UCSD-AML1 (cell line): ENCODE measurements at regions not wholly inside any gene's neighbourhood (a gene's known extent, or its start where the extent isn't known, plus 50 kb on each side); places are given as distances from the start of the nearest gene placed in this dataset.

Experiments used
- DNase-seq: peaks from one replicate; lab custom pipeline; 2025; ENCODE audit not compliant: unreplicated experiment; lab: John Stamatoyannopoulos, UW

GRCh38 chr20:51079488-51079887 lies 56.6 kb upstream of the KCNG1 start:
- no peak for DNase-seq

GRCh38 chr20:51077686-51078060 lies 54.8 kb upstream of the KCNG1 start:
- no peak for DNase-seq

DNA sequence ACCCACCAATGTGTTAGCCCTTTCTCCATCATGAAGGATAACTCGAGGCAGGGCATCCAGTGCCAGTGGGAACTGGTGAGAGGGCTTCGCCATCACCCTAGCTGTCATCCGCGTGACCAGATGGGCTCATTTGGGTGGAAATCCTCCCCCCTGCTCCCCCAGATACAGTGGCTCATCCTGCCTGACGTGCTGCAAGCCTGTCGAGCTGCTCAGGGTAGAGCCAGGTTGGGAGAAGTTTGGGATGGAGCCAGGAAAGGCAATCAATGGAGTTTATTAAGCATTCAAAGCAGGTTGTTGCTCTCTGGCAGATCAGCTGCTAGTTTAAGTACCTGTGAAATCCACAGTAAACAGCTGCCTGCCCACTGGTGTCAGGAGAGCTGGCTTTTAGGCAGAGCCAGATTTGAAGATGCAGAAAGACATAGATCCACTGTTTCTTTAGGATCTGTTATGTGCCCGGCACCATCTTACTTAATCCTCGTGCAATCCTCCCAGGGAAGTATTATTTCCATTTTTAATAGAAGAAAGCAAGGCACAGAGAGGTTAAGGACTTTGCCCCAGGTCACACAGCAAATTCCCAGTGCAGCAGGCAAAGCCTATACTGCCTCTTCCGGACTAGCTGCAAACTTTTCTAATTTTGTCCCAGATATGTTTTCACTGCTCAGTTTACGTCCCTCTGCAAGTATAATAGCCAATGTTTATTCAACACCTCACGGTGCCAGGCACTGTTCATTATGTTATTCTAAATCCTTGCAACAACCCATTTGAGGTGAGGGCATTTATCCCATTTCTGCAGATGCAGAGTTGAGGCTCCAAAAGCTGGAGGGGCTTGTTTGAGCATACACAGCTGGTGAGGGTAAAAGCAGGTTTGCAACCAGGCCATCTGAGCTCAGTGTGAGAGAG lies 54.1 kb upstream of the KCNG1 start:
- DNase-seq: no peak

DNA sequence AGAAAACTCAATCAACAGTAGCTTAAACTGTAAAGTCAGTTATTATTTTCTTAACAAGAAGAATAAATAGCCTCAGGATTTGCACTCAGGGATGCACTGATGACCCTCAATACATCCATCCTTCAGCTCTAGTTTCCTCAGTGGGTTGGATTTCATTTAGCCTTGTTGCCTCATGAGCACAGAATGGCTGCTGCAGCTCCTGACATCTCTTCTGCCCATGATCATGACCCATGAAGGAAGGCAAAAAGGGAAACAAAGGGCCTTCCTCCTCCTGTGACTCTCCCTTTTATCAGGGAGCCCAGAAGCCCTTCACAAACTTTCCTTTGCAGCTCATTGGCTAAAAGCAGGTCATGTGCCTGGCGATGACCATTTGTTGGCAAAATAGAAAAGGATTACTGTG lies 51.2 kb upstream of the KCNG1 start:
- DNase-seq: no peak
